SIG-M5 treated with dmso at 0.1 percent for 504 hours (cell line): ENCODE measurements at regions not wholly inside any gene's neighbourhood (a gene's known extent, or its start where the extent isn't known, plus 50 kb on each side); places are given as distances from the start of the nearest gene placed in this dataset.
"Not testable (repeated sequence)": the region's sequence is repeated elsewhere in the genome, so short reads cannot be mapped to it uniquely, and the experiment has no call there.

Source experiments
- DNase-seq: peaks from one replicate; lab custom pipeline; 2025; ENCODE audit not compliant: unreplicated experiment; lab: John Stamatoyannopoulos, UW

DNA sequence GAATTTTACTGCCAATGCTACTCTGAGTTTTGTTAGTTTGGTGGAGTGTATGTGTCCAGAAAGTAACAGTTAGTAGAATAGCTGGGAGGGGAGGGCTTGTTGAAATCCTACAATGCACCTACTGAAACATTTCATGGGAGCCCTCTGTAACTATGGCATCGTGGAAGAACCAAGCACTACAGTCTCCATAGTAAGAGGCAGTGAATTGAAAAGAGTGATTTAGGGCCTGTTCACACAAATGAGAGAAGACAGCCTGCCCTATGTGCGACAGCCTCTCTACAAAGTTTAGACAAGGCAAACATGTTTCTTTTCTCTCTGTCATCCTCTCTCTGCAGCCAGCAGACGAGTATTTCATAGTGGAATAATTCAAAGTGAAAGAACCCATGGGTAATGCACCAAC, 676.6 kb downstream of the BRINP1 start:
- DNase-seq: no peak

GRCh38 chr9:118693645-118694044, 675.6 kb downstream of the BRINP1 start:
- no peak for DNase-seq

DNA sequence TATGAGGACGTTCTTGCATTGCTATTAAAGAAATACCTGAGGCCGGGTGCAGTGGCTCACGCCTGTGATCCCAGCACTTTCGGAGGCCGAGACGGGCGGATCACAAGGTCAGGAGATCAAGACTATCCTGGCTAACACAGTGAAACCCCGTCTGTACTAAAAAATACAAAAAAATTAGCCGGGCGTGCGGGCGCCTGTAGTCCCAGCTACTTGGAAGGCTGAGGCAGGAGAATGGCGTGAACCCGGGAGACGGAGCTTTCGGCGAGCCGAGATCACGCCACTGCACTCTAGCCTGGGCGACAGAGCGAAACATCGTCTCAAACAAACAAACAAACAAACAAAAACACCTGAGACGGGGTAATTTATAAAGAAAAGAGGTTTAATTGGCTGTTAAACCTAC, 674.0 kb downstream of the BRINP1 start:
- not testable (repeated sequence) for DNase-seq

- DNase-seq: no peak
Measured at GRCh38 chr9:118701985-118702384, 667.2 kb downstream of the BRINP1 start.

- DNase-seq: no peak
Measured at GRCh38 chr9:118711843-118712242, 657.4 kb downstream of the BRINP1 start.

DNA sequence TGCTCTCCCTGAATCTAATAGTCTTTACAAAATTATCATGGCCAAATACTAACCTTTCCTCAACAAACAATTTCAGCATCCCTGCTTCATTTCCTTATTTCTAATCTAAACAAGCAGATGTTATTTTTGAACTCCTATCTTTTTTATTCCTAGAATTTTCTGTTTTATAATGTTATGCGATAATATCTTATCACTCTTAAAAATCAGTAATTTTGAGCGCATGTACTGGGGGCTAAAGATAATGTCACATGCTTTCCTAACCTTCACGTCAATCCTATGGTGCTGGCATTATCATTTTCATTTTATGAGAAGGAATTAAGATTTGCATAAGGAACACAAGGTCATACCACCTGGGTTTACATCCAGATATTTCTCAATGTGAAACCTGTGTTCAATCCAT, 648.0 kb downstream of the BRINP1 start:
- no peak for DNase-seq

GRCh38 chr9:118721923-118722322, 647.3 kb downstream of the BRINP1 start:
- DNase-seq: no peak

DNA sequence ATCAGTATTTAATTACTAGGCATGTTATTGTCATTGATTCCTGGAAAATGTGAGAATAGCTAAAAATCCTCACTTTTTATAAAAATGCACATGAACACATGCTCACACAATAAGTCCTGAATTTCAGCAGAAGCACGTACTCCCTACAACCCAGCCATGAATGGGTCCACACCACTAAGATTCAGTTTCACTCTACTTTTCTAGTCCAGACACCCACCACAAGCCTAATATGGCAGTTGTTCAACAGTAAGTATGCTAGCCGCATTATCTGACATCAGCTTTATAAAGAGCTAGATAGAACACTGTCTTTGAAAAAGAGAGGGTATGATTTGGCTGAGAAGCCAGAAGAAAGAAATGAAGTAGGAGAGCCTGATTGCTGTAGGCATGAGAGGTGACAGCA, 639.3 kb downstream of the BRINP1 start:
- no peak for DNase-seq

GRCh38 chr9:118732998-118733397, 636.2 kb downstream of the BRINP1 start:
- no peak for DNase-seq

DNA sequence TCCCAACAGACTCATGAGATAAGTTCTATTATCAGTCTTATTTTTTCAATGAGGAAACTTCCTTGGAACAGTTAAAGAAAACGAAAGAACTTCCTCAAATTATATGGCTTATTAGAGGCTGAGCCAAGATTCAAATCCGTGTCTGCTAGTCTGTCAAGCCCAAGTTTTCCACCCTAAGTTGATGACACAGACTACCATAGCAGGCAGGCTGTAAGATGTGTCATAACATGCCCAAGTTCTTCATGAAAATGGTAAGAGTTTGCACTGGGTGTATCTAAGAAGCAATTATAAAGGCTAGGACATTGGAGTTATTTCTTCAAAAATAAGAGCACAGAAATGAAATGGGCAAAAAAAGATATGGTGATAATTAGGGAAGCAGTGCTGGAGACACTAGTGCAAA, 634.5 kb downstream of the BRINP1 start:
- DNase-seq: no peak

DNA sequence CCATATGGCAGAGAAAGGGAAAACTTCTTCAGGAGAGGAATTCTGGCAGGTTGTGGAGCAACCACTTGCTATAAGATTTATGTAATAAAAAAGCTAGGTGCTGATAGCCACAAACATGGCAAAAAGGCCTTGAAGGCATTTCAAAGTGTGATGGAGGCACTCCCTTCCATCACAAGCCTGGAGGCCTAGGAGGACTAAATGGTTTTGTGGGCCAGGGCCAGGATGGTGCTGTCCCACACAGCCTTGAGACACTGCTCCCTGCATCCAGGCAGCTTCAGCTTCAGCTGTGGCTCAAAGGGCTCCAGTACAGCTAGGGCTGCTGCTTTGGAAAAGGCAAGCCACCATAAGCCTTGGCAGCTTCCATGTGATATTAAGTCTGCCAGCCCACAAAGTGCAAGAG, 632.8 kb downstream of the BRINP1 start:
- DNase-seq: no peak

- no peak for DNase-seq
Measured at GRCh38 chr9:118751077-118751847, 618.0 kb downstream of the BRINP1 start.

GRCh38 chr9:118751848-118752223, 617.4 kb downstream of the BRINP1 start:
- no peak for DNase-seq

- no peak for DNase-seq
Measured at GRCh38 chr9:118761016-118761790, 608.0 kb downstream of the BRINP1 start.

DNA sequence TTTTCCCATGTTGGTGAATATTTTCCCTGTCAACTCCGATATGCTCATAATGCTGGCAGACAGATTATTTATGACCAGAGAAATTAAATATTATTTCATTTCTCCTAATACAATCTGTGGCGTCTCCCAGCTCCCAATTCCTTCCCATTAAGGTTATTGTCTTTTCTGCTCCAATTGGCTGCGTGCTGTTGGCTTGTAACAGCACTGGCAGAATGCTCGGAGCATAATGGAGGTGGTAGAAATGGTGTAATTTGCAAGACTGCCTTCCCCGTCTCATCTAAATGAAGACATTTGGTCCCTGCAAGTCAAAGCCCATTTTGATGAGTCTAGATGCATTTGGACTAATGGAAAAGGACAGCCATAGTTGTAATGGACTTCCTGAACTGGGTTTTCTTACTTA, 601.7 kb downstream of the BRINP1 start:
- no peak for DNase-seq

DNA sequence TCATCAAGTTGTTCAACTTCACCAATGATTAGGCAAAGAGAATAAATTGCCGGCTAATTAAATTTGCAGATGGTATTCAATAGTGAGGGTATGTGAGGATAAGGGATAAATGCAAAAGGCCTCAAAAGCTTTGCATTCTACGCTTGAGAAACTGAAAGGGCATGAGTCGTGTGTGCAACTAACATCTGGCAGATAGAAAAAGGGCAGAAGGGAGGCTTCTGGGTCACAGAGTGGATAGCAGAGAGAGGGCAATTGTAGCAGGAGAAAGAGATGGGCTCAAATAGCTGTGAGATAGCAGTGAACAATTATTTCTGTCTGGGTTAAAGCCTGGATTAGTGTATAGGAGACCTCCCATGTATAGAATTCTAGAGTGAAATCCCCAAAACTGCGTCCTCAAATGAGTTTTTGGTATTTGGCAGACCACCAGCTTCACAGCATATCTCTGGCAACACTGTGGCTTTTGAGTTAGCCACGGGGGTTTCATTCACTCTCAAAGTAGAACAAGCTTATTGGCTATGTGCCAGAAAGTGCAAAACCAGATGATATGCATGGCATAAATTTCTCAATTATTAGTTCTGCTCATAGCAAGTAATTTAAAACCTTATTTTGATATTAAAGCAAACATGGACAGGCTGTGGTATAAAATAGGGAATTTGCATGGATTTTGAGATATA, 586.3 kb downstream of the BRINP1 start:
- no peak for DNase-seq

DNA sequence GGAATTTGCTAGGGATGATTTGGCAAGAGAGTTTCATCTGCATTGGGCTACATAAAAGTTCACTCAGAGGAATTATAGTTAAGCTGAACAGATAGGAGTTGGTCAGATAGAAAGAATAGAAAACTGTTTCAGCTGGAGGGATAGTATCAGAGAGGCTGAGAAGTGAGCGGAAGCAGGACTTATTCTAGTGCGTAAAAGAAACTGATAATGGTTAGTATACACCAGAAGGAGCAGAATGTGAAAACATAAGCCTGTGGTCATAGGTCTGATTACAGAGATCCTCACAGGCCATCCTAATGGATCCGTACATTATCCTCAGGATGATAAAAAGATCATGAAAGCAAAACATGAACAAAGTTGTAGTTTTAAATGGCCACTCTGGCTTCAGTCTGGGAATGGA, 585.2 kb downstream of the BRINP1 start:
- no peak for DNase-seq

- no peak for DNase-seq
Measured at GRCh38 chr9:118785456-118785855, 583.8 kb downstream of the BRINP1 start.

GRCh38 chr9:118786877-118787276, 582.4 kb downstream of the BRINP1 start:
- no peak for DNase-seq

- DNase-seq: no peak
Measured at GRCh38 chr9:118809160-118809625, 560.0 kb downstream of the BRINP1 start.

- no peak for DNase-seq
Measured at GRCh38 chr9:118829334-118829733, 539.9 kb downstream of the BRINP1 start.

GRCh38 chr9:118832371-118832770, 536.9 kb downstream of the BRINP1 start:
- no peak for DNase-seq
